ENCODE measurements at regions not wholly inside any gene's neighbourhood (a gene's known extent, or its start where the extent isn't known, plus 50 kb on each side); places are given as distances from the start of the nearest gene placed in this dataset.

DNA sequence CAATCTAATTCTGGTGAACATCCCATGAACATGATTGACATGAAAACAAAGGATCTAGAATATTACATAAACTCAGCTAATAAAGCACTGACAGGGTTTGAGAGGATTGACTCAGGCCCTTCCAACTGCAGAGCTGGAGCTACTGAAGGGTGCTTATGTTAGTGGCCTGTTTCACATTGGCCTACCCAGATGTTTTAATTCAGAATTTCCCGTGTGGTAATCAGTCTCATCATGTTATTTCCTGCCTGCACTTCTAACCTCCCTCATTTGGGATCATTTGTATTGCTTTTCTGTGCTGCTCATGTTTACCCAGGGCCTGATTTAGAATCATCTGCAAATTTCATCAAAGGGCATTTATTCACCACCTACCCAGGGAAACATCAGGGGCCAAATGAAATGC, 270.3 kb downstream of the PLPP3 start:
- no peak for DNase-seq (ENCODE audit: low read depth, low spot score)
- in situ Hi-C loops (cut with HindIII; ENCODE audit: low pct_unique_long_range_greater_than_20kb, low sequenced_read_pairs) = no loop called here

DNA sequence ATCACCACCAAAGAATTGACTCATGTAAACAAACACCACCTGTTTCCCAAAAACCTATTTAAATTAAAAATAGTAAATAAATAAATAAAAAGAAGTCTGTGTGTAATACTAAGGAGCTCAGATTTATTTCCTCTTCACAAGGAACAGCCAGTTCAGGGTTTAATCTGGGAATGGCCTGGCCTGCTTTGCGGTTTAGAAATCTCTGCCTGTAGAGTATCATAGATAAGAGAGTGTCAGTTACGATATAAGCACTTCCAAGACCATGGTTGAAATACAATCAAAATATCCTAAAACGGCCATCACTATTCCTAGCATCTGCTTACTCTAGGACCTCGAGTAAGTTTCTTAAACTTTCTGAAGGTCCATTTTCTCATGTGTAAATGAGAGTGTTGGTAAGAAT, 274.4 kb downstream of the PLPP3 start:
- in situ Hi-C loops (cut with HindIII; ENCODE audit: low pct_unique_long_range_greater_than_20kb, low sequenced_read_pairs) = no loop called here

DNA sequence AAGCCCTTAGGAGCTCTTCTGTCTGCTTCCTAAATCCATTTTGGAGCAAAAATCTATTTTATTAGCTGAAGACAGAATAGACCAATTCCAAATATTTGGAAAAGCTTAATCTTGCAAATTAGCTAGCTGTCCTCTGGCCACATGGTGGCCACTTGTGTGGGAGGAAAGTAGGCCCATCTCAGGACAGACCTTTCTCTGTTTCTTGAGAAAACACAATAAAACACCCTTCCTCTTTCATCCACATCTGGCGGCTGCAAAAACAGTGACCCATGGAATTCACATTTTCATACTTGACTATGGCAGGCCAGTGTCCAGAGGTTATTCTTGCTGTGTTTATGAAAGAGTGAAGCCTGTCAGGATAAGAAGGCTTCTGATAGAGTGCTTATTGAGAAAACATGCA, 275.6 kb downstream of the PLPP3 start:
- no peak for DNase-seq (ENCODE audit: low read depth, low spot score)
- in situ Hi-C loops (cut with HindIII; ENCODE audit: low pct_unique_long_range_greater_than_20kb, low sequenced_read_pairs) = no loop called here

More for the DNA sequence above, 274.4 kb downstream of the PLPP3 start:
- no peak for DNase-seq (ENCODE audit: low read depth, low spot score)

DNA sequence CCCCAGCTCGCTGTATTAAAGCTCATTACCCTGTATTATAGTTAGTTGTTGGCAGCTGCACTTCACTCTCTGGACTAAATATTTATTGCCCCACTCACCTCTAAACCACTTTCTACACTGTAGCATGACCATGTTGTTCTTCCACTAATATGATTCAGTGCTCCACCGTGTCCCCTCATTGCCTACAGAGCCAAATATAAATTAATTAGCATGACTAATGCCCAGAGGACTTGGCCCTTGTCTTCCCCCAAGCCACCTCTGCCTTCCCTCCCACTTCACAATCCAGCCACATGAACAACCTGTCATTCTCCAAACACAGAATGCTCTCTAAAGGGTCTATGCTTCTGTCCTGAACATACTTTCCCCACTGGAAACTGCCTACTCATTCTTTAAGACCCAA, 276.5 kb downstream of the PLPP3 start:
- in situ Hi-C loops (cut with HindIII; ENCODE audit: low pct_unique_long_range_greater_than_20kb, low sequenced_read_pairs) = no loop called here
- no peak for DNase-seq (ENCODE audit: low read depth, low spot score)

DNA sequence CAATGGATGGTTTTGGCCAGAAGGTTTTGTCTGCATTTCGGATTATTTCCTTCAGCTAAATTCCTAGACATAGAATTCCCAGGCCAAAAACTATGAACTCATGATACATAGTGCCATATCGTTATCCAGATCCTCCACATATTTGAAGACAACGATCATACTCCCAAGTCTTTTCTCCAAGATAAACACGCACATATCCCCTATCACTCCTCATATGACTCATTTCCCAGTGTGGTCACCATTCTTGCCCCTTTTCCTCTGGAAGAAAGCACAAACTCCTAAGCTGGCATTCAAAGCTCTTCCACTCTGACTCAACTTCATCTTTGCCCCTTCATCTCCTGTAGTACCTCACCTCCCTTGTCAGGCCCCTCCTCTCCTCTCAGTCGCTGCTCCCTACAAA, 277.6 kb downstream of the PLPP3 start:
- in situ Hi-C loops (cut with HindIII; ENCODE audit: low pct_unique_long_range_greater_than_20kb, low sequenced_read_pairs) = no loop called here
- no peak for DNase-seq (ENCODE audit: low read depth, low spot score)

DNA sequence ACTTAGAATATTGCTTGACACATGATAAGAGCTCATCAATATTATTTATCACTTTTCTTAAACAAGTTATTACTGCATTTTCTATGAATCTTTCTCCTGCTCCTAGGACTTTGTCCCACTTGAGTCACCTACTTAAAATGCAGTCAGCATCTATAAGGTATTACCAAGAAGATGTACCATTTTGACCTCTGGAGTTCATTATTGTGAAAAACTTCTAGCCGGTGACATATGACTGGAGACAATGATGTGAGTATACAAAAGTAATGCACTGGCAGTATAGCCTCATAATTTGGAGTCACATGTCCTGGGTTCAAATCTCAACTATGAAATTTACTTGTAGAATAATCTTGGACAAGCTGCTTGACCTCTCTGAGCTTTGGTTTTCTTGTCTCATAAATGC, 278.5 kb downstream of the PLPP3 start:
- no peak for DNase-seq (ENCODE audit: low read depth, low spot score)
- in situ Hi-C loops (cut with HindIII; ENCODE audit: low pct_unique_long_range_greater_than_20kb, low sequenced_read_pairs) = no loop called here

DNA sequence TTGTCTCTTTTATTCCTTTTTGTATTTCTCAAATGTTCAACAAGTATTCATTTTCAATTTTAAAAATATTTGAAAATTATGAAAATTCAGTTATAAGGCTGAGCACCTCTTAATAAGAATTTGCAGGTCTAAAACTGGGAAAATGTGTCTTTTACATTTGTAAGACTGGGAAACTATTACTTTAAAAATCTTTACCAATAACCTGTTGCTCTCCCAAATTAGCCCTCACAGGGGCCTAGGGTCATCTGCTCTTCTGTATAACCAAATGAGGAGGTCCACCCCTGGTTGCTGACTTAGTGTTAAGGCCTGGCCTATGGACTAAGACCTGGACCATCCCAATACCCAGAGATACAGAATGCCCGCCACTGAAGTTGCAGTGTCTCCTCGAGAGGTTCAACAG, 280.5 kb downstream of the PLPP3 start:
- no peak for DNase-seq (ENCODE audit: low read depth, low spot score)
- in situ Hi-C loops (cut with HindIII; ENCODE audit: low pct_unique_long_range_greater_than_20kb, low sequenced_read_pairs) = no loop called here

DNA sequence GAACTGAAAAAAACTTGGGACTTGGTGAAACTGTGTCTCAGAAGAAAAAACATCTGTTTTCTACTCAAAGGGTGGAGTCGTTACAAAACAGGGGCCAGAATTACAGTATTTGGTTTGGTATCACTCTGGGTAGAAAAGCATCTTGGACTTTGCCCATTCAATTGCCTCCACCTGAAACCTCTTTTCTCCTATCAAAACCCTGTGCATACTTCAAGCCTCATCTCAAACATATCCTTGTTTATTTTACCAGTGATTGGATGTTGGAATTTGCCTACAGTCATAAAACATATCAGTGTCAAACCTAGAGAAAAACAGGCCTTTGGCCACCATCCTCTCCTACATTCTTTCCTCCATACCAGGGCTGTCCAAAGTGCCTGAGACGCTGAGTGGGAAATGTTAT, 281.5 kb downstream of the PLPP3 start:
- DNase-seq (ENCODE audit: low read depth, low spot score) = no peak
- in situ Hi-C loops (cut with HindIII; ENCODE audit: low pct_unique_long_range_greater_than_20kb, low sequenced_read_pairs) = no loop called here

DNA sequence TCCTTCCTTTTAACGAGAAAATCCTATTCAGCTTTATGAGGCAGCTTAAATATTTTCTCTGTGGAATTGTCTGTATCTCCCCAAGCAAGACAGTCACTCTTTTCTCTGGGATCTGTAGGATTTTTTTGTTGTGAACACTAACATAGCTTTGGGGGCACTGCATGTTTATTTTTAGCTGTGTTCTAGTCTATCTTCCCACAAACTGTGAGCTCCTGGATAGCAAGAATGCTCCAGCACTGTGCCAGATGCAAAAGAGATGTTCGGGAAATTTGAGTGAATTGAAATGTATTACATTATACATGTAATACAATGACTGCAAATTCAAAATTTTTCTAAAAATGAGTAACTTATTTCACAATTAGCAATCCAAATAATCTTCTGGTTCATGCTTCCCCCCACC, 282.2 kb downstream of the PLPP3 start:
- in situ Hi-C loops (cut with HindIII; ENCODE audit: low pct_unique_long_range_greater_than_20kb, low sequenced_read_pairs) = no loop called here
- no peak for DNase-seq (ENCODE audit: low read depth, low spot score)

DNA sequence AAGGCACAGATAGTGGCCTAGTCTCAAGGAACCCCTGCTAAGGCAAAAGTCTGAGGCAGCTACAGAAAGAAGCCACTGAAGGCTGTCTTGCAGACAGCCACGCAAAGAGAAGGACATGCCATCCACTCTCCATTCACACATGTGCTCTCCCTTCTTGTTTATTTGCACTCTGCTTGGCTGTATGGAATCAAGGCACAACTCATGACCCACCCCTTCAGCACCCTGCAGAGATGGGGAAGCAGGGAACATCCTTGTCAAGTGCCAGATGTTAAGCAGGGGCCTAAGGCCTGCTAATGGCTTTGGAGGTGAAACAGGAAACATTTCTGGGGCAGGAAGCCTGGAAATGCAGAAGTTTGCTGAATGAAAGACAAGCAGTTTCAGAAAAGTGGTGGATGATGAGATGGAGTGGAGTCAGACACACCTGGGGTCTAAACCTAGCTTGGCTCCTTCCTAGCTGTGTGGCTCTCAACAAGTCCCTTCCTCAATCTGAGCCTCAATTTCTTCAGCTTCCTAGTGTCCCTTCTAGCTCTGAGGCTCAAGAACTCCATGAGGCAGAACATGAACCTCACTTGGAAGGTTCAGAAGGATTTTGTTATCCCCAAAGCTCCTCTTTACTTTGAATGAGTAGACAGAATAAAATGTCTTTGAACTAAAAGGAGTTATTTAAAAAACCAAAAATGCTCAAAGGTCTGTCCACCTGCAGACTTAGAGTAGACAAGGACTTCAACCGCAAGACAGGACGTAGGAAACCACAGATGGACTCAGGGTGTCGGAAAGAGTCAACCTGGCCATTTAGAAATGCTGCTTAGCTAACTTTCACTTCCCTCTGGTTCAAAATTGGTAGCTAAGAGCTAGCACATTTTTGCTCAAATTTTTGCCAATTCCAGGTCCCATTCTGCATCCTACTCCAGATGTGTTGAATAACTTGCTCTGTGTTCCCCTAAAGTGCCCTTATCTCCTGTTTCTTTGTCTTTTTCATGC, 283.1 kb downstream of the PLPP3 start:
- in situ Hi-C loops (cut with HindIII; ENCODE audit: low pct_unique_long_range_greater_than_20kb, low sequenced_read_pairs) = no loop called here
- DNase-seq (ENCODE audit: low read depth, low spot score) = no peak

DNA sequence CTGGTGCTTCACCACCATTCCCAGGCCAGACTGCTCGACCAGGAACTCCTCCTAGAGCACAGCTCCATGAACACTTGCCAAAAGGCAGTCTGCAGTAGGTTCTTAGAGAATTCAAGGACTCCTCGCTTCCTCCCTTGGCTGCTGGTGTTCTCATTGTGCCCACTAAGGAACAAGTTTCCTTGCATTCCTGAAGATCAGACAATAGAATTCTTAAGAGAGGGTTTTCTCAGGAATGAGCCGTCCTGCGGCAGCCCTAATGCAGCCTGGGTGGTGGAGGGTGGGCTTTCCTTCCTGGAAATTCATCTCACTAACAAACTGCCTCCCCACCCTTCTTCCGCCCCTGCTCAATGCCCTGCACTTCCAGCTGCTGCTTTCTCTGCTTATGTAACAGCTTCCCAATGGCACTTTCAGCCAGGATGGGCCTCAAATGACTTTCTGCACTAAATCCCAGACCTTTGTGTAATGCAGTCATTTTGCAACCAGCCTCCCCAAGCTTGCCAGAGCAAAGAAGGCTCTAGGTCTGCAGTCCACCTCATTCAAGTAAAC, 287.9 kb downstream of the PLPP3 start:
- in situ Hi-C loops (cut with HindIII; ENCODE audit: low pct_unique_long_range_greater_than_20kb, low sequenced_read_pairs) = no loop called here
- no peak for DNase-seq (ENCODE audit: low read depth, low spot score)

DNA sequence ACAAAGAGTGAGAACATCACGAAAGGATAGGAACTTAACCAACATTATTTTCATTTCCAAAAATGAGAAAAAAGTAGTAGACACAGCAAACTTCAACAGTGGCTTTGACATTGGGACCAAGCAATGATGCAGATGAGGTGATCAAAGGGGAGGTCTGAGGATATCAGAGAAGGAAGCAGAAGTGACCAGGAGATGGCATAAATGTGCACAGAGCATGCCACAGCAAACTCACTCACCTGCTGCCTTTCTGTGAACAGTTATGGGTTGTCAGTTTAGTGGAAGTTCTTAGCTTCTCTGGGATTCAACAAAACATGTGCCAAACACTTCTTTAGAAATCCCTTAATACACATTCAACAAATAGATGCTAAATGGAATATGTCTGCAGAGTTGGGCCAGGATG, 290.1 kb downstream of the PLPP3 start:
- DNase-seq (ENCODE audit: low read depth, low spot score) = no peak
- in situ Hi-C loops (cut with HindIII; ENCODE audit: low pct_unique_long_range_greater_than_20kb, low sequenced_read_pairs) = no loop called here

DNA sequence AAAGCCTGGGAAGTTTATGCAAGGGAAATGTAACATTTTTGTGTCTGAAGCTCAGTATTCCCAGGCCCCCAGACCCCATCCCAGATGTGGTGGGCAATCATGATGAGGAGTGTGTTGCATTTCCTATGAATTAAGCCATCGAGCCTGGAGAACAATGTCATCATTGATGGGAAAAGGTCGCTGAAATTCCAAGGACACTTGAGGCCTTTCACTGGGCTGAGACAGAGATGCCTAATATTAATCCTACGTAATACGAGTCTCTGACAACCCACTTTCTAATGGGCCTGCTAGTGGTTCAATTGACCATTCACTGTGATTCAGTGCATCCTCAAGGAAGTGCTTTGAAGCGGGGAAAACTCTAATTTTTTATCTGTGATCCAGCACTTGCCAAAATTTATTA, 291.6 kb downstream of the PLPP3 start:
- peak; percentile 90 for DNase-seq (ENCODE audit: low read depth, low spot score)
- in situ Hi-C loops (cut with HindIII; ENCODE audit: low pct_unique_long_range_greater_than_20kb, low sequenced_read_pairs) = no loop called here

DNA sequence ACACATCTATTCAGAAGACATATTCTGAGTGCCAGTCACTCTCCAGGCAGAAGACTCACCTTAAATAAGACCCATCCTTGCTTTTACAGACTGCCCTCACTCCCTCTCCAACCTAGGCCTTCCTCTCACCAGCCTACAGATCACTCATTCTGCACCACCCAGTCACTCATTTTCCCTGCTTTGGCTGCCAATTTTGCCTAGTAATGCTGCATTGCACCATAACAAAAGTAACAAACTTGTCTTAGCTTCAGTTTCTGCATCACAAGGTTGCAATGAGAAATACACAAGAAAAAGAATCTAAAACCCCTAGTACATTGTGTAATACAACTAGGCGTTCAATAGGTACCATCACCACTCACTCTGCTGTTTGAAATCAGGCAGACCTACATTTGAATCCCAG, 292.4 kb downstream of the PLPP3 start:
- no peak for DNase-seq (ENCODE audit: low read depth, low spot score)
- in situ Hi-C loops (cut with HindIII; ENCODE audit: low pct_unique_long_range_greater_than_20kb, low sequenced_read_pairs) = no loop called here

DNA sequence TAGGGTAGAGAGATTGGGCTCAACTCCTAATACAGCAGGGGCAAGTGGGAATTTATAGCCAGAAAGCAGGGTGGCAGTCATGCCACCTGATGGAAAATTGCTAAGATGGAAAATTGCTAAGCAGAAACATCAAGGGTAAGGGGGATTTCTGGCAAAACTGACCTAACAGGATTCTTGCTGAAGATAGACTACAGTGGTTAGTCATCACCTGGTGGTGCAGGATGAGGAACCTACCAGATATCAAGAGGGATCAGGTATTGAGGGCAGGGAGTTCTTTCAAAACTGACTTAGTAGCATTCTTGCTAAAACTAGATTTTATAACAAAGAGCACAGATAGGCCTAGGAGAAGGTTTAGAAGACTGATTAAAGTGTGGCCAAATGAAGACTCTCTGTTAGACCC, 292.9 kb downstream of the PLPP3 start:
- no peak for DNase-seq (ENCODE audit: low read depth, low spot score)
- in situ Hi-C loops (cut with HindIII; ENCODE audit: low pct_unique_long_range_greater_than_20kb, low sequenced_read_pairs) = no loop called here

DNA sequence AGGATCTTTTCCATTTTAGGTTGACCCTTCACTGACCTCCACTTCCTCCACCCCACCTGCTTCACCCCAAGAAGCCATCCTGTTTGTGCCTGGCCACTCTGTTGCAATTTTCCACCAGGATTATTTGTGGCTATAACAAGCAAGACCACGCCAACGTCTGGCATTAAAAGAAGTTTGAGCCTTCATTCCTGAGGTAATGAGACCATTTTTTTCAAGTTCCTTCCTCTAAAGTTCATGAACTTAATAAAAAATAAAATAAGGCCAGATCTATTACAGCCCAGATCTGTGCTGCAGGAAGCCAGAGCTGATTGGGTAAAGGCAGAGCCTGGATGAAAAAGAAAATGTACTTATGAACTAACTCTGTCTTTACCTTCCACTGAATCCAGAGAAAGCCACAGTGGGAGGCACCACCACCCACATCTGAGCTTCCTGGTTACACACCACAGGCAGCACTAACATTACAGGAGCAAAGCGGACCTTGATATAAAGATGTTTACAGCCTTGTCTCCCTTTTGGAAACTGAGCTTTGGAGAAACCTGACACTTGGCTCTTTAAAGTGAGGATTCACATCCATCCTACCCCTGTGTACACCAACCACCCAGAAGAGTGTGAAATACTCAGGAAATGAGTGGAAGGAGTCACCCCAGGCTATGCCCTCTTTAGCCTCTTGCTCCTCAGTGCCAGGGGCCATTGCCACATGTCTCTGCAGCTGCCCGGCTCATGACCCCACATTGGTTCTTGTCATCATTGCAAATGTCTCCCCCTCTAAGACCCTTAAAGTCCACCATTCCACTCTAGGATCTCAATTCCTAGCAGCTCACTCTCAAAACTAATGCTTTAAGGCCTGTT, 293.6 kb downstream of the PLPP3 start:
- DNase-seq (ENCODE audit: low read depth, low spot score) = no peak
- in situ Hi-C loops (cut with HindIII; ENCODE audit: low pct_unique_long_range_greater_than_20kb, low sequenced_read_pairs) = no loop called here

DNA sequence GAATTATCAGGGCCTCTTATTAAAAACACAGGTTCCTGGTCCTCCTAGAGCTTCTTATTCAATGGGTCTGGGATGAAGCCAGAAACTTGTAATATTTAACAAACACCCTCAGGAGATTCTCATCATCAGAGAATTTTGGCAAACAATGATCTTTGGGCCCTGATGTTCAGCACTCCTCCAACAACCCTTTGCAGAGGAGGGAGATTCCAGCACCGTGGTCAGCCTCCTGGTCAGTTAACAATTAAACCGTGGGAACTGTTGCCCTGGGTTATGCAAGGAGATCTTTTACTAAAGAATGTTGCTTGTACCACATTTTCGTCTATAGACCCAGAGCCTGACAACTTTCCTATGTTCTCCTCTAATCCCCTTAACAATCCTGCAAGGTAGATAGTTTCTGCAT, 294.4 kb downstream of the PLPP3 start:
- no peak for DNase-seq (ENCODE audit: low read depth, low spot score)
- in situ Hi-C loops (cut with HindIII; ENCODE audit: low pct_unique_long_range_greater_than_20kb, low sequenced_read_pairs) = no loop called here

DNA sequence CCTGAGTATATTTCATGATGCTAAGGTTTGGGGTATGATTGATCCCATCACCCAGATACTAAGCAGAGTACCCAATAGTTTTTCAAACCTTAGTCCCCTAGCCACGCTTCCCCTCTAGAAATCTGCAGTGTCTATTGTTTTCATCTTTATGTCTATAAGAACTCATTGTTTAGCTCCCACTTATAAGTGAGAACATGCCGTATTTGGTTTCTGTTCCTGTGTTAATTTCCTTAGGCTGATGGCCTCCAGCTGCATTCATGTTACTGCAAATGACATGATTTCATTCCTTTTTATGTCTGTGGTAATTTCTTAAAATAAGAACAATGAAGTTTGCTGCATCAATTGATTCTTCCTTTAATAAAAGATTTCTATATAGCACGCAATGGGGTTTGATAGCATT, 301.3 kb downstream of the PLPP3 start:
- DNase-seq (ENCODE audit: low read depth, low spot score) = no peak
- in situ Hi-C loops (cut with HindIII; ENCODE audit: low pct_unique_long_range_greater_than_20kb, low sequenced_read_pairs) = no loop called here

Data from SK-MEL-5 (cell line).